HG03159 (cell line): ENCODE measurements at regions not wholly inside any gene's neighbourhood (a gene's known extent, or its start where the extent isn't known, plus 50 kb on each side); places are given as distances from the start of the nearest gene placed in this dataset.
"Not testable (repeated sequence)": the region's sequence is repeated elsewhere in the genome, so short reads cannot be mapped to it uniquely, and the experiment has no call there.

Source experiments
- ATAC-seq: cut with Tn5 transposase; IDR thresholded peaks from one replicate; pipeline ENCODE4 v1.9.1; 2021; ENCODE audit warnings: mild to moderate bottlenecking, moderate library complexity; ENCODE audit not compliant: unreplicated experiment

DNA sequence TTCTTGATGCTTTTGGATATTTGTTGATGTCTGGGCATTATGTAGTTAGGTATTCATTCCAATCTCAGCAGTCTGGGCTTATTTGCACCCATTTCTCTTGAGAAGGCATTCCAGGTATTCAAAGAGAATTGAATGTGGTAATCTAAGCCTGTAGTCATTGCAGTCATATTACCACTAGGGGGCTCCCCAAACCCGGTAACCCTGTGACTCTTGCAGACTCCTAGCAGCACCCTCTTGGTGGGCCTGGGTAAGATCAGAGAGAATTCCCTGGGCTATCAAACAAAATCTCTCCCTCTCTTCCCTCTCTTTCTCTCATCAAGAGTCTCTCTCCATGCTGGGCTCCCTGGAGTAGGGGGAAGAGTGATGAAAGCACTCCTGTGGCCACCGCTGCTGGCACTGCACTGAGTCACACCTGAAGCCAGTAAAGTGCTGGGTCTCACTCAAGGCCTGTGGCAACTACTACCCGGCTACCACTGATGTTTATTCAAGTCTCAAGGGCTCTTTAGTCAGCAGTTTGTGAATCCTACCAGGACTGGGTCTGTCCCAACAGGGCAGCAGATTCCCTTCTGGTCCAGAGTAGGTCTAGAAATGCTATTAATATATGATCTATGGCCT is 187.7 kb upstream of the NUDT10 start:
- ATAC-seq, result peak; percentile 96

DNA sequence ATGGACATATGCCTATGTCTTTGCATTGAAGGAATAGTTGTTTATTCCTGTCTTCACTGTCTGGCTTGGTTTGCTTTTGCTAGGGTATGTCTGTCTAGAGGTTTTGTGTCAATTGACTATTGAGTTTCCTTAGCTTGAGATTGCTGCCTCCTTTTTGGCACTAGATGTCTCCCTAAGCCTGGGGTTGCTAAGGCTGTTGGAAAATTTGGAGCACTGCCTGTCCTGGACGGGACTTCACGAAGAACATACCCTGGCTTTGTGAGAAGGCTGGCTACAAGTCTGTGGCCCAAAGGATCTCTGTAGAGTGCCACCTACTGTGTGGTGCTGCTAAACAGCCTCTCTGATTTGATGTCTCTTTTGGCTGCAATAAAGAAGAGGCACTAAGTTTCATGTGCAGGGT is 183.8 kb upstream of the NUDT10 start:
- no peak for ATAC-seq

DNA sequence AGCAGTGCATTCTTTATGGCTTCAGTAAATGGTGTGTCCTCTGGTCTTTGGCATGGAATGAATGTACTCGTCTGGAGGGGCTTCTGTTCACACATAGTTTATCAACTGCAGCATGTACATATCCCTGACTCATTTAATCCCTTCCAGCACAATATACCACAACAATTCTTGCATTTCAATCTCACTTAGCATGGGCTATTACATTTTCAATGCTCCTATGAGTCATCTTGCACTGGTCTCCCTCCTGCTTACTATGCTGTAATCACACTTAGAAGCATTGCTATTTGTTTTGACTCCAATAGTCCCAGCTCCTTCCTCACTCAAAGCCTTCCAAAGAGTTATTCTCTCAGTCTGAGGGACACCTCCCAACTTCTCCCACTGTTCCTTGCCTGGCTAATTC is 180.9 kb upstream of the NUDT10 start:
- no peak for ATAC-seq

DNA sequence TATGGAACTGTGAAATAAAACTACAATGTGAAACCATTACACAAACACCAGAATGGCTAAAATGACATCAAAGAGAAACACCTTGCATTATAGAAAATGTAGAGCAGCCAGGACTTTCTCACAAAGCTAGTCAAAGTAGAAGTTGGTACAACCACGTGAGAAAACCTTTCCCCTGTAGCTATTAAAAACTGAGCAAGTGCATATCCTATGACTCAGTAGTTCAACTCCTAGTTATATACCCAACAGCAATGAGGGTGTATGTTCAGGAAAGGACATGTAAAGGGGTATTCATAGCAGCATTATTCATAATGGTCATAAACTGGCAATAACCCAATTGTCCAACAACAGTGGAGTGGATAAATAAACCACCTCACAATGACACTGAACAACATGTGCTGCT is 177.5 kb upstream of the NUDT10 start:
- ATAC-seq, result no peak

DNA sequence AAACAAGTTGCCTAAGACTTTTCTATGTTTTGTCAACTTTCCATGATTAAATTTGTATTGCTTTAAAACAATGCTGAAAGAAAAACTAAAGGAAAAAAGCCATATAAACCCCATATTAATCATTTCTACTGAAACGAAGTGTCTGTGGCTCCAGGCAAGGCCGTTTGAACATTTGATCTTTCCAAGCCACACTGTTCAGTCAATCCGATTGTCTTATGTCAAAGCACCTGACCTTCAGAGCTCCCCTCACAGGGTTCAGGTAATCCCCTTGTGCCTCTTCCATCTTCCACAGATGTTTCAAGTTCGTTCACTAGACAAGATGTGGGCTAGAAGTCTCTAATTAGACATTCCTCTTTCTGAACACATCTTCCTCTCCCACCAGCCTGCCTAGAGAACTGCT is 177.1 kb upstream of the NUDT10 start:
- no peak for ATAC-seq

DNA sequence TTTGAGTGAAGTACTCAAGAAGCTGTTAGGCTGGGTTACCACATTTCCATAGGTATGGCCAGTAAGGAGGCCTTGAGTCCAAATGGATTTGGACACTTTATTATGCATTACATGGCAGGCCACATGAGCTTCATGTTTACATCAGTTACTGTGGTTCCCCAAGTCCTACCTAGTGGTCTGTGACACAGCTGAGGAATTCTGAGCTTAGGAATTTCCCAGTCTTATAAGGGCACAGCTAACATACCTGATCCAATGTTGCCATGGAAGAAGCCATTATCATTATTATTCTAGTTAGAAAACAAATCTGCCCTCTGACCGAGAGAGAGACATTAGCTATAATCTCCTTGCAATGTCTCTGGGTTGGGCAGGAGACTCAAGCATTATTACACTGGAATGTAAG is 174.4 kb upstream of the NUDT10 start:
- ATAC-seq, result no peak

DNA sequence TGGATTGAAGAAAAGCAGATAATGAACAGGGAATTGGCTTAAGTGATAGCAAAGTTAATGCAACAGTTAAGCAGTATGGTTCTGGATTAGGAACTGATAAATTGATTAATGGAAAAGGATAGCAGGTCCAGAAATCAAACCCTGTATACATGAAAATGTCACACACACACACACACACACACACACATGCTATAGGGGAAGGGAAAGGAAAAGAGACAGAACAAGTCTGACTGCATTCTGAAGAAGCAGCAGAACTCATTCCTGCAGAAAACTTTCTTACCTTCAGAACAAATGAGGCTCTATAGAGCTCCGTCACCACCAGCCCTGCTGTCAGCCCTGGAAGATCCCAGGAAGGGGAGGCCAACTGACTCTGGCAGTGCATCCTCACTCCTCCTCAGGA is 173.2 kb upstream of the NUDT10 start:
- not testable (repeated sequence) for ATAC-seq

DNA sequence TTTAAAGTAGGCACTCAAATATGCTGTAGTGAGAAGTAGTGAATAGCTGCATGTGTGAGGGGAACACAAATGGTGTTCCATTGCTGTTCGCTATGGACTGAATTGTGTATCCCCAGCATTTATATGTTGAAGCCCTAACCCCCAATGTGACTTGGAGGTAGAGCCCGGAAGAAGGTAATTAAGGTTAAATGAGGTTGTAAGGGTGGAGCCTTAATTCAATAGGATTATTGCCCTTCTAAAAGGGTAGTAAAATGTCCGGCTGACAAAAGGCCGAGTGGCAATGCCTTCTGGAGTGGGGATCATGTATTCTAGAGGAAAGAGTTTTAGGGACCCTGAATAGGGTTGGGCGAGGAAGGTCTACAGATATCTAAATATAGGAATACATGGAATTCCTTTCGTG is 168.9 kb upstream of the NUDT10 start:
- no peak for ATAC-seq

DNA sequence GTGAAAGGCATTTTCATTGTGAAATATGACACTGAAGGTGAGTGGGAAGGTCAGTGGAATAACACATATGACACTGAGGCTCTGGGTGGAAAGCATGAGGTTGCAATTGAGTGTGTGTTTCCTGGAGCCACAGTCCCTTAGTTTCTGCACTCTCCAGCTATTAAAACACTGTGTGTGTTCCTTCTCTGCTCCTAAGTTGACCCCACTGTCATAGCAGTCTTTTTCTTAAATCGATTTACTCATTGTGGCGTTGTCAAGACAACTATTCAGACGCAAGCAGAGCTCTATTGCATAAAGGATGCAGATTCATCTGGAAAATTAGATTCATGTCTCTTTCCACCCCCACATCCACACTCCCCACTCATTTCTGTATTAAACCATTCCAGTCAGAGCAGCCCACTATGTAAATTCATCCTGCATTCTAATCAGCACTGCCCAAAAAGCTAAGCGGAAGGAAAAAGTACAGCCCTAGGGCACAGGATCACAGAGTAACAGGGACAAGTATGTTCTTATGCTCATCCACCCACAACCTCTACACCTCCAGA is 154.2 kb upstream of the NUDT10 start:
- not testable (repeated sequence) for ATAC-seq

DNA sequence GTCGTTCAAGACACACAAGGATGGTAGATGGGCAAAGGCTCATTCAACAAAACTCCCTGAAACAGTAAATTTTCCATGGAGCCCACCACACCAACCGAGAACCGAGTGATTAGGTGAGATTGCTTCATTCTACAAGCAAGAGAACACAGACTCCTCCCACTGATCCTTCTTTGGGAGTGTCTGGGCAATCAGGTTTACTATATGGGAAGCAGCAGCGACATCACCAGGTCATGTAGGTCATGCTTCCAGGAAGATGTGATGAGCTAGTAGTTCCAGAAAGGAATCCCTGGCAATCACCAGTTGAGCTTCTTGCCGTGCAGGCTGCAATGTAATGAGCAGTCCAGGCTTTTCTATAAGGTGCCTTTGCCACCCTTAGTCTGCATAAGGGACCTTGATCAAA is 152.8 kb upstream of the NUDT10 start:
- ATAC-seq, result not testable (repeated sequence)

DNA sequence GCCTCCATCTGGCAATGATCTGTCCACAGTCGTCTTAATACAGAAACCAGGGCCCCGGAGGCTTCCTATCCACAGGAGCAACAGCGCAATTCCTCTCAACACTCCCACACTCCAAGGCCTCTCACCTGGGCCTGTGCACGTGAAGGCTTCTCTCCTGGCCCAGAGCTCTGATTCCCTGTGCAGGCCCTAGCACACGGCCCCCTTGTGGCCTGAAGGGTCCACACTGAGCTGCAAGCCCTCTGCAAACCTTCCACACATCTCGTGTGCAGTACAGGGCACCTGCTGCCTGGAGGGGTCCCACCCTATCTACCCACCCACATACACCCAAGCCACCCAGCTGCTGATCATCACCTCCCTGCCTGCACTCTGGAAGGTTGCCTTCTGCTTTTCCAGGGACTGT is 150.1 kb upstream of the NUDT10 start:
- no peak for ATAC-seq

DNA sequence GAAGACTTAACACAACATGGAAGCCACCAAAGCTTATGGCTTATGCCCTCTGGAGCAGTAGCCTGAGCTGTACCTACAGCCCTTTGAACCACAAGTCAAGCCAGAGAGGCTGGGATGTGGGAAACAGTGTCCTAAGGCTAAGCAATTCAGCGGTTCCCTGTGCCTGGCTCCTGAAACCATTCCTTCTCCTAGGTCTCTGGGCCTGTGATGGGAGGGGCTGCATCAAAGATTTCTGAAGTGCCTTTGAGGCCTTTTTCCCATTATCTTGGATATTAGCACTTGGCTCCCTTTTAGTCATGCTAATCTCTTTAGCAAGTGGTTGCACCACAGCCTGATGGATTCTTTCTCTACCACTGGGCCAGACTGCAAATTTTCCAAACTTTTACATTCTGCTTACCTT is 140.5 kb upstream of the NUDT10 start:
- ATAC-seq, result no peak

DNA sequence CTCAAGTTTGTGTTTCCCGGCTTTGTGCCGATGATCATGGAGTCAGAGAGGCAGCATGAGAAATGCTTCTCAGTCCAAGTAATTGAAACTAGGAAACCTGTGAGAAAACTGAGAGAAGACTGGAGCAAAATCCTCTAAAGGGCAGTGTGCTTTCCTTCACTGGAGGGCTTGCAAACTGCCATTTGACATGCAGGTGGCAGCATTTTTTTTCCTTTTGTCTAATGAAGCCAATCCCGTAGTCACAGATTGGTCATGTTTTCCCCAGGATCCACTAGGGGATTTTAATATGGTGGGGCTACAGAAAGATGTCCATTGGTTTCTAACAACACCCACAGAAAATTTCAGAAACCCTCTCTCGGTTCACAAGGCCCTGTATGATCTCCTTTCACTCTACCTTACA is 117.4 kb upstream of the NUDT10 start:
- no peak for ATAC-seq

DNA sequence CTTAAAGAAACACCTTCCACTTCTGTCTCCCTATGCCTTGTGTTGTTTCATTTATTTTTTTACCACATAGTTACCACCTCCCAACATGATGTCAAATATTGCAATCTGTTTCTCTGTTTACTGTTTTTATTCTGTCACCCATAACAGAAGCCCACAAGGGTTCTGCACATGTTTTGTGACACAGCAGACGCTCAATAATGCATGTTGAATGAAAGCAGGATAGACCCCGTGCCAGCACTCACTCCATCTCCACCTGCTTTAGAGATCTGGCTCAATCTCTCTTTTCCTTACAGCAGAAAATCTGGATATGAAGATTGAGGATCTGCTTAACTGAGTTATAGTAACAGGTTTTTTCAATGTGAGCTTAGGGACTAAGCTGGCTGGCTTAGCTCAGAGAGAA is 116.8 kb upstream of the NUDT10 start:
- ATAC-seq, result no peak

DNA sequence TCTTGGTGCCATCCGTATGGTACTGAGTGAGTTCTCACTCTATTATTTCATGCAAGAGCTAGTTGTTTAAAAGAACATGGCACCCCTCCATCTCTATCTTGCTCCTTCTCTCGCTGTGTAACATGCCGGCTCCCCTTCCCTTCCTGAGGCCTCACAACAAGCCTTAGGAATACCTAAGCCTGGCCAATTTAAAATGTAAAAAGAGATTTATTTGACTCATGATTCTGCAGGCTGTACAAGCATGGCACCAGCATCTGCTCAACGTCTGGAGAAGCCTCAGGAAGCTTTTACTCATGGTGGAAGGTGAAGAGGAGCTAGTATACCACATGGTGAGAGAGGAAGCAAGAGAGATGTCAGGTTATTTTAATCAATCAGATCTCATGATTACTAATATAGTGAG is 90.4 kb upstream of the NUDT10 start:
- no peak for ATAC-seq

DNA sequence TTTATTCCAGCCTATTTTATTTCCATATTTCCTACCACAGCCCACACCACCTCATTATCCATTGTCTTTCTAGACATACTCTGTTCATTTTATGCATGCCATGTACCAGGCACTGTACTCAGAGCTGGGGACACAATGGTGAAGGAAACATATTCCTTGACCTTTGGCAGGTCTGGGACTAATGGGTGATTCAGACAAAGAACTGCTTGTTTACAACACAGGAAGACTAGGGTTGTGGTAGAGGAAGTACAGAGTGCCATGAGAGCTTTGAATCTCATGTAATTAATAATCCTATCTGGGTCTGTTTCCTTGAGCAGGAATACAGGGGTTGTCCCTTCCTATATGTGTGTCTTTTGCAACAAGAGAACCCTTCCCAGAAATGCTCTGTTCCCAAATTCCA is 75.1 kb upstream of the NUDT10 start:
- ATAC-seq, result no peak

DNA sequence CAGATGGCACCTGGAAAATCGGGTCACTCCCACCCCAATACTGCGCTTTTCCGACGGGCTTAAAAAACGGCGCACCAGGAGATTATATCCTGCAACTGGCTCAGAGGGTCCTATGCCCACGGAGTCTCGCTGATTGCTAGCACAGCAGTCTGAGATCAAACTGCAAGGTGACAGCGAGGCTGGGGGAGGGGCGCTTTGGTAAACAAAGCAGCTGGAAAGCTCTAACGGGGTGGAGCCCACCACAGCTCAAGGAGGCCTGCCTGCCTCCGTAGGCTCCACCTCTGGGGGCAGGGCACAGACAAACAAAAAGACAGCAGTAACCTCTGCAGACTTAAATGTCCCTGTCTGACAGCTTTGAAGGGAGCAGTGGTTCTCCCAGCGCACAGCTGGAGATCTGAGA is 70.4 kb upstream of the NUDT10 start:
- not testable (repeated sequence) for ATAC-seq

DNA sequence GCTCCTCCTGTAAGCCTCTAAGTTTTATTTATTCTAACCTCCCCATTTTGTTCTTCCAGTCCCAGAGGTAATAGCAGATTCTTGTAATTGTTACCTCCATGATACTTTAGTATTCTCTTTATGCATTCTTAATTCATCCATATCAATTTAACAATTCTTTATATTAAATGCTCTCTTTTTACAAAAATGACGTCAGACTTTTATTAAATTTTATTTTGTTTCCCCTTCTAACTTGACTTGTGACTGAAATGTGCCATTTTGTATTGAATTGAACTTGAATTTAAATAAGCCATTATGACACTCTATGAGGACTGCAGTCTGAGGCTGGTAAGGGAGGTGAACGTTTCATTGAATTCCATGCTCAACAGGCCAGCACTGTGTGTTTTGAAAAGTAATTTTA is 60.0 kb upstream of the NUDT10 start:
- no peak for ATAC-seq

DNA sequence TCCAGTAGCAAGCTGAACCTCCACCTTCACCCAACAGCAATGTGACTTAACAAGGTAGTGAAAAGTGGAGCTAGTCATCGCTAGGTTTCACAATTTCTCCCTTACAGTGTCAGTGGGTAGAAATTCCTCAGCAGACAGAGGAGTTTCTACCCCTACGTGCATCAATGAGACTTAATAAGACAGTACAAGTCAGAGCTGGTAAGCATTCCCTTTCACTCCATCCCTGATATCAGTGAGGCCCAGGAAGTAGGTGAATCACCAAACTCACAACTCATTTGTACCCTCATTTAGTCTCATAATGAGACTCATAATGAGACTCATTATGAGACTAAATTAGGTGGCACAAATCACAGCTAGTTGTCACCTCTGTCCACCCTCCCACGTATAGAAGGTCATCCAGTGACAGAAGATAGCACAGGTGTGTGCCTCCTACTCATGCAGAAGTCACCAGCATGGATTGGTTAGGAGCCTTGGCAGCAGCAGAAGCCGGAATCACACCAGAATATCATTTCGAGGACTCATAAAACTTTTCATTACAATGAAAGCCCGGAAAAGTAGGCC is 50.8 kb upstream of the NUDT10 start:
- ATAC-seq, result no peak
